ENCODE measurements at regions not wholly inside any gene's neighbourhood (a gene's known extent, or its start where the extent isn't known, plus 50 kb on each side); places are given as distances from the start of the nearest gene placed in this dataset.

DNA sequence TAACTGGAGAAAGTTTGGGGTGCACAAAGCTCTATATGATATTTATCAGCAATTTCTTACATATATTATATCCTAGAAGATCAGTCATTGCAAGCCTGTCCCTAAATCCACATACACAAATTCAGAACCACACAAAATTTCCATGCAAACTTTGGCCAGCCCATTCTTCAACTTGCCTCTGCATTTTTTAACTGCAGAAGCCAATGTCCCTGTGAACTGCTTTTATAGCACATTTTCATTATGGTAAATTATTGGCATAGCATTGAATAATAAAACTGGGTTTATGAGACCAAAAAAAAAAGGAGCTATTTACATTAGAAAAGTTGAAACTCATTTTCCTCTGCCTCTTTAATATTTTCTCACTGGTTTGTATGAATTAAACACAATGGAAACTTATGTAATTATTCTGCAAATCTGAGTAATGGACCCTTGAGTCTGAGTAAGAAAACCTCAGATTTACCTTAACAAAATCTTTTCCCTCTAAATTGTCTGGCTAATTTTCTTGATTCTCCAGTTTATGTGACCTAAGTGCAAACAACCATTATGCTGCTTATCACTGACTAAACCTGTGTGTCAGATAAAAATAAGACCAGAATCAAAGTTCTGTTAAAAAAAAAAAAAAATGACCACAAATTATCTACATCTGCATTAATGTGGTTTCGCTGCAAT is 398.9 kb downstream of the EFNA5 start:
- TF ChIP-seq, protein P1, sequence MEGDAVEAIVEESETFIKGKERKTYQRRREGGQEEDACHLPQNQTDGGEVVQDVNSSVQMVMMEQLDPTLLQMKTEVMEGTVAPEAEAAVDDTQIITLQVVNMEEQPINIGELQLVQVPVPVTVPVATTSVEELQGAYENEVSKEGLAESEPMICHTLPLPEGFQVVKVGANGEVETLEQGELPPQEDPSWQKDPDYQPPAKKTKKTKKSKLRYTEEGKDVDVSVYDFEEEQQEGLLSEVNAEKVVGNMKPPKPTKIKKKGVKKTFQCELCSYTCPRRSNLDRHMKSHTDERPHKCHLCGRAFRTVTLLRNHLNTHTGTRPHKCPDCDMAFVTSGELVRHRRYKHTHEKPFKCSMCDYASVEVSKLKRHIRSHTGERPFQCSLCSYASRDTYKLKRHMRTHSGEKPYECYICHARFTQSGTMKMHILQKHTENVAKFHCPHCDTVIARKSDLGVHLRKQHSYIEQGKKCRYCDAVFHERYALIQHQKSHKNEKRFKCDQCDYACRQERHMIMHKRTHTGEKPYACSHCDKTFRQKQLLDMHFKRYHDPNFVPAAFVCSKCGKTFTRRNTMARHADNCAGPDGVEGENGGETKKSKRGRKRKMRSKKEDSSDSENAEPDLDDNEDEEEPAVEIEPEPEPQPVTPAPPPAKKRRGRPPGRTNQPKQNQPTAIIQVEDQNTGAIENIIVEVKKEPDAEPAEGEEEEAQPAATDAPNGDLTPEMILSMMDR (IDR thresholded peaks at IDR 0.05; ENCODE audit: low read depth, low read length, missing control alignments) = no peak
- DNase-seq (ENCODE audit: extremely low read depth, low read depth) = no peak

DNA sequence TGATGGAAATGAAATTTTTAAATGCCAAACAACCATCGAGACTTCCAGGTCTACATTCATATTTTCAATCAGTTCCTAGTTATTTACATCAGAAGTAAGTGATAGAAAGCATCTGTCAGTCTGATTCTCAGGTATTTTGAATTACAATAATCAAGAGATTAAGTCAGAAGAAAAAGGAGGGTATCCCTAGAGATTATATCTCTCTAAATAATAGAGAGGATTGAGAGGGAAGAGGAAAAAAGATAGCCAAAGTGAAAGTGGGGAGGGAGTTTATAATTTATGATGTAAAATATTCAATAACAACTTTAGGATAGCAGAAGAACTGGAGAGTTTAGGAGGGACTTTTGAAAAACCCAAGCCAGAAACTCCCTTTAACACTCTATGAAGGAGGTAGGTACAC is 400.2 kb downstream of the EFNA5 start:
- DNase-seq (ENCODE audit: extremely low read depth, low read depth) = no peak
- TF ChIP-seq, protein P1 (IDR thresholded peaks at IDR 0.05; ENCODE audit: low read depth, low read length, missing control alignments) = no peak
- no peak overlapping the region for H3K4me3 ChIP-seq (replicated peaks; ENCODE audit: low read depth, low read length)

More for the DNA sequence above, 398.9 kb downstream of the EFNA5 start:
- no peak overlapping the region for H3K4me3 ChIP-seq (replicated peaks; ENCODE audit: low read depth, low read length)

DNA sequence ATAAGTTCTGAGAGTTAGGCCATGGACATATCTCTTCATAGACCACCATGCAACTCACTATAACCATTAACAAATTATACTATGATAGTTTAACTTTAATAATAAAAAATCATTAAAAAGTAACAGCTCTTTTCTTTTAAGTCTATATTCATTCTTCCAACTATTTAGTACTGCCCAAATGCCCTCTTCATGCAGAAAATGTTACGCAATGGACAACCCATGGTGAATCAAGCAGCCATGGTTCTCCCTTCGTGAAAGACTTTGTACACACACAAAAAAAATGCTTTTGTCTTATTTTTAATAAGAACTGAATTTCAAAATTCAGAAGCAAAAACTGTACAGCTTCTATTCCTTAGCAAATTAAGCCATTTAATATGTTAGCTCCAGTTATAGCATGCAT is 401.1 kb downstream of the EFNA5 start:
- TF ChIP-seq, protein P1 (IDR thresholded peaks at IDR 0.05; ENCODE audit: low read depth, low read length, missing control alignments) = no peak
- DNase-seq (ENCODE audit: extremely low read depth, low read depth) = no peak

DNA sequence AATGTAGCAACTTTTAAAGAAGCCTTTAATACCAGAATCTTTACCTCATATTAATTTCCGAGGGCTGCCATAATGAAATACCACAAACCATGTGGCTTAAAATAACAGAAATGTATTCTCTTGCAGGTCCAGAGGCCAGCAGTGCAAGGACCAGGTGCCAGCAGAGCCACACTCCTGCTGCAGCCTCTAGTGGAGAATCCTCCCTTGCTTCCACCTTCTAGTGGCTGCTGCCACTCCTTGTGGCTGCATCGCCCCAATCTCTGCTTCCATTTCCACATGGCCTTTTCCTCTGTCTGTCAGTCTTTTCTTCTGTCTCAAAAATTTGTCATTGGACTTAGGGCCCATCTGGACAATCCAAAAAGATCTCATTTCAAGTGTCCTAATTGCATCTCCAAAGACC is 401.5 kb downstream of the EFNA5 start:
- H3K4me3 ChIP-seq (replicated peaks; ENCODE audit: low read depth, low read length) = no peak overlapping the region
- no peak for DNase-seq (ENCODE audit: extremely low read depth, low read depth)
- TF ChIP-seq, protein P1 (IDR thresholded peaks at IDR 0.05; ENCODE audit: low read depth, low read length, missing control alignments) = no peak

More for the DNA sequence above, 401.1 kb downstream of the EFNA5 start:
- no peak overlapping the region for H3K4me3 ChIP-seq (replicated peaks; ENCODE audit: low read depth, low read length)

DNA sequence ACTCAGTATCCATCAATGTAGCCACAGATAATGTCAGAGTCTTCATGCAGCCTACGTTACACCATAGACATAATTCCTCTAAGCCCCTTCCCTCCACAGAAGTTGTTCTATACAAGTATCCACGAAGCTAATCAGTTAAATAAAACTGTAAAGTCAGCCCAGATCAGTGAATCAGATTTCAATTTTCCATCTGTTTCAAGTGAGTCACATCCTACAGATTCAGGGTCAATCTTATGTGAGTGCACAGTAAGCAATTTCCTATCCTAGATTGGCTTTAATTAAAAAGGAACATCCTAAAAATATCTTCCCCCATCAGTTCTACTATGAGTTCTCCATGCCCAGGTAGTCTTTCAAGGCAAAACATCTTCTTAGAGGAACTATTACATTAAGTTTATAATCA is 402.5 kb downstream of the EFNA5 start:
- TF ChIP-seq, protein P1 (IDR thresholded peaks at IDR 0.05; ENCODE audit: low read depth, low read length, missing control alignments) = no peak
- no peak overlapping the region for H3K4me3 ChIP-seq (replicated peaks; ENCODE audit: low read depth, low read length)
- no peak for DNase-seq (ENCODE audit: extremely low read depth, low read depth)

DNA sequence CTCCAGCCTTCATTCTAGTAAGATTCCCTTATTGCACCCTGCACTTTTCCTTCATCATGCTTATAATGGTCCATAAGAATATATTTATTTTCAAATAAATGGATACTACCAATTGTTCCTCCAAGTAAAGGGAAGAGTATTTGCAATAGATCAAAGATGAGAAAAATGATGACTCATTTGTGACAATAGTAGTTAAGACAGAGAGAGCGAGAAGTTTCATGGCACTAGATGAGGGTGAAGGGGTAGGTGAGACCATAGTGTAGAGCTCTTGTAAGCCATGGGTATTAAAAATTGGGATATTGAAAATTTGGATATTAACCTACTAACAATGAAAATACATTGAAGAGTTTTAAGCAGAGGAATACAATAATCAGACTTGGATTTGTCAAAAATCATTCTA is 404.6 kb downstream of the EFNA5 start:
- TF ChIP-seq, protein P1 (IDR thresholded peaks at IDR 0.05; ENCODE audit: low read depth, low read length, missing control alignments) = no peak
- no peak for DNase-seq (ENCODE audit: extremely low read depth, low read depth)
- no peak overlapping the region for H3K4me3 ChIP-seq (replicated peaks; ENCODE audit: low read depth, low read length)

DNA sequence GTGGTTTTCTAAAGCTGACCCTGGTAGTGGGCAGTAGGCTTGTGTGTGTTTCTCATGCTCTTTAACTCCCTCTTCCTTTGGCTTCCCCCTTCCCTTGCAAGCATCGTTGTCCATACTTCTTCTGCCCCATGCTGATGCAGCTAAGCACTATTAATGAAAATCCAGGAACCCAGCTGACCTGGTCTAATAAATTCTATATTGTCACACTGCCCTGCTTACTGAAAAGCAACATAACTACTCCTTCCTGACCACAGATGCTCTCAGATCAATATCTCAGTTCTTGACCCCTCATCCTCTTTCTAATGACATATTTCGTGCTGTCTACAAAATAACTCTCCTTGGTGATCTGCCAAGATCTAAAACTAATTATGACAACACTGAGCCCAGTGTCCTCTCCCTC is 405.5 kb downstream of the EFNA5 start:
- TF ChIP-seq, protein P1 (IDR thresholded peaks at IDR 0.05; ENCODE audit: low read depth, low read length, missing control alignments) = no peak

More for the DNA sequence above, 405.5 kb downstream of the EFNA5 start:
- DNase-seq (ENCODE audit: extremely low read depth, low read depth) = no peak
- H3K4me3 ChIP-seq (replicated peaks; ENCODE audit: low read depth, low read length) = no peak overlapping the region

All from HFF-Myc (cell line).